ENCODE measurements at regions not wholly inside any gene's neighbourhood (a gene's known extent, or its start where the extent isn't known, plus 50 kb on each side); places are given as distances from the start of the nearest gene placed in this dataset.

DNA sequence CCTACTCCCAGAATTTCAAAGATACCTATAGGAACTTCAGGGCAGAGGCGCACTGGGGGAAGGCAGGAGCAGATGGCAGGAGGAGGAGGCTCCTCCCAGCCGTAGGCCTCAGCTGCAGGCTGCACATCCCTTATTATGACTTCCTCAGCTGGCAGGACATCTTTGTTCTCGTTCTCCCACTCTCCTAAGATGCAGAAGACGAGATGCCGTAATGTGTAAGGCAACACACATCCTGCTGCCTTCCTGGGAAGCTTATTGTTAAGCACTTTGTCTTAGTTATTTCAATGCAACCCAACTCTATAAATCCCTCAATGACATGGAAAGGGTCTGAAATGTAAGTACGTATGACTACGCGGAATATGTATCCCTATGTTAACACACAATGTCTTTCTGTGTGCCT, 599.8 kb upstream of the MGMT start:
- DNase-seq: no peak

DNA sequence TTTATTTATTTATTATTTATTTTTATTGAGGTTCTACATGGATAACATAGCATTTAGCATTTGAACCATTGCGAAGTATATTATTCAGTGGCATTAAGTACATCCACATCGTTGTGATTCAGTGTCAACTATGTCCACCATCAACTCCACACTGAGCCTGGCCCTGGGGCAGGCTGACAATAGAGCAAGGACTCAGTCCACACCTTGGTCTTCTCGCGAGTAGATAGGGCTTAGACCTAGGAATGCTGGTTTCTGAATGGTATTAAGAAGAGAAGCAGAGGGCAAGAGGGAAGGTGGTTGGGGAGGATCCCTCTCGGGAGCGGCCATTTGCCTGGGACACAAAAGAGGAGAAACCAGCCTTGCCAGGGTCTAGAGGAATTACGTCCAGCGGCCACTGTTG, 599.2 kb upstream of the MGMT start:
- no peak for DNase-seq

- no peak for DNase-seq
Measured at GRCh38 chr10:128868481-128868880, 598.6 kb upstream of the MGMT start.

- no peak for DNase-seq
Measured at GRCh38 chr10:128869101-128869749, 597.8 kb upstream of the MGMT start.

- DNase-seq: no peak
Measured at GRCh38 chr10:128870830-128871597, 596.0 kb upstream of the MGMT start.

DNA sequence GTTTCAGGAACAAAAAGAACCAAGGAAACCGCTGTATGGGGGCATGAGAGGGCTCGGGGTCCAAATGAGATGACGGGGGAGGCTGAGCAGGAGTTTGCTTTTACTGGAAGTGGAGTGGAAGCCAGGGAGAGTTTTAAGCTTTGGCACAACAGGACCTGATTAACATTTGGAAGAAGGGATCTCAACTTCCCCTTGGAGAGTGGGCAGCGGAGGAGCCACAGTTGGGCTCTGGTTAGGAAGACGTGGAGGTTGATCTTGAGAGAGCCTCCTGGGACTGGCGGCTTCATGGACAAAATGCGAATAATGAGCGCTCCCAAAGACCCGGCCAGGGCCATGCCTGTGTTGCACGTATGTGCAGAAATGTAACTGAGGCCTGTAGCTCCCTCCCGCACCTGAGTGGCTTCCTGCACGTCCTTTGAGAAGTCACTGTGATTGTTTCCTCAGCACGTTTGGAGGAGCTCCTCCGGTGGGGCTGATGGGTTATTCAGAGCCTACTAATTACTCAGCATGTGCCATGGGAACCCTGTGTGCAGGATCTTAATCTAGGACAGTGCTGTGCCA, 595.3 kb upstream of the MGMT start:
- no peak for DNase-seq

GRCh38 chr10:128873411-128874054, 593.5 kb upstream of the MGMT start:
- DNase-seq: no peak

GRCh38 chr10:128874331-128874730, 592.7 kb upstream of the MGMT start:
- no peak for DNase-seq

GRCh38 chr10:128875030-128875744, 591.9 kb upstream of the MGMT start:
- DNase-seq: no peak

DNA sequence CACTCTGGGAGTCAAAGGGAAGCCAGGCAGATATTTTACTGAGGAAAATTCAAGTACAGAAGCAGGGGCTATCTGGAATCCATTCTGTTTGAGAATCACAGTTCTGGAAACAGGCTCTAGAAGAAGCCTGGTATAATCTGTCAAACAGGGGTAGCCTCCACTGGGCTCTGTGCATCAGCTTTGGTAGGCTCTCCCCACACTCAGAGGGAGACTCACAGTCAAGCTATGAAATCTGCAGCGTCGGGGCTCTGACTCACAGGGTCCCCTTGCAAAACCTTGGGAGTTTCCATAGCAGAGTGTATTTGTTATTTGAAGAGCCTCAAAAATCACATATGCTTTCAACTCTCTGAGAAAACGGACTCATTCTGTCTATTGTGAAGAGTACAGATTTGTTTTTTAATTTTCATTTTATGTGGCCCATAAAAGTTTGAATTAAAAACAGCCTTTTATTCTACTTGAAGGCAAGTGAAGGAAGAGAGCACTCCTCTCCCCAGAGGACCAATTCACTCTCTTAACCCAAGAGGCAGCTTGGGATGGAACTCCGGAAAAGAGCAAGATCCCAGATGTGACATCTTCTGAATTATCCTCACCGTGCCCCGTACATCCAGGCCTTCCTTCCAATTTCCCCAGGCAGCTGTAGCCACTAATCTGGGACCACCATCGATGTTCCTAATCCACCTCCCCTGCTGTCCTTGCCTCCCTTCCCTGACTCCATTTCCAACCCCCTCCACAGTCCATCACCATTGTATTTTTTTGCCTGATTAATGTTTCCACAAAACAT, 590.9 kb upstream of the MGMT start:
- DNase-seq: no peak

- no peak for DNase-seq
Measured at GRCh38 chr10:128877141-128877540, 589.9 kb upstream of the MGMT start.

DNA sequence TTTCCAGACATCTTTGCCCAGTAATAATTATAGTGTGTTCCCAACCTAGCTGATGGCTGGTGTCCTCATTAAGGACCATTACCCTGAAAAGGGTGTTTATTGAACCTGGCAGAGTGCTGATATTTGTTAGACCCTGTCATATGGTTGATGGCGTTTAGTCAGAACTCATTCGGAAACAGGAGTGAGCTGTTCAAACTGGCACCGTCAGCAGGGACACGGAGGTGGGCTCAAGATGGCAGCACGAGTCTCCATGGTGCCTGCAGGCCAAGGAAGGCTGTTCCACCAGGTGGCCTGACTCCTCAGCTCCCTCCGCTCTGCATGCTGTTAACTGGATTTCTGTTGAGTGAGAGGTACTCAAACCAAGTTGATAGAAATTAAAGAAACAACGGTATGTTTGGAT, 589.1 kb upstream of the MGMT start:
- no peak for DNase-seq

- no peak for DNase-seq
Measured at GRCh38 chr10:128879030-128879429, 588.0 kb upstream of the MGMT start.

- no peak for DNase-seq
Measured at GRCh38 chr10:128879441-128880140, 587.5 kb upstream of the MGMT start.

GRCh38 chr10:128880159-128880725, 586.8 kb upstream of the MGMT start:
- no peak for DNase-seq

DNA sequence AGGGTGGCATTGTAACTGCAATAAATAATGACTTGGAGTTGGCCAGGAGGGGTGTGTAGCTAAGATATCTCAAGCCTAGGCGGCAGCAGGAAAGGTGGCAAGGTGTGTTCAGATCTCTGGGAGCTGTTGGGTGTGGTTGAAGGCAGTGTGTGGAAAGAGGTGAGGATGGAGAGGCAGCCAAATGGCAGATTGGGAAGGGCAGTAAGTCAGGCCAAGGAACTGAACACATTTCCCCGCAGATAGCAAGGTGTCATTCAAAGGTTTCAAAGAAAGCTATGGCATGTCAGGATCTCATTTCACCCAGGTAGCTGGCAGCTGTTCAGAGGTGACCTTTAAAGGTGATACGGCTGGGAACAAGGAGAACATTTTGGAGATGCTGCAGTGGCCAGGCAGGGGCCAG, 586.0 kb upstream of the MGMT start:
- DNase-seq: no peak

DNA sequence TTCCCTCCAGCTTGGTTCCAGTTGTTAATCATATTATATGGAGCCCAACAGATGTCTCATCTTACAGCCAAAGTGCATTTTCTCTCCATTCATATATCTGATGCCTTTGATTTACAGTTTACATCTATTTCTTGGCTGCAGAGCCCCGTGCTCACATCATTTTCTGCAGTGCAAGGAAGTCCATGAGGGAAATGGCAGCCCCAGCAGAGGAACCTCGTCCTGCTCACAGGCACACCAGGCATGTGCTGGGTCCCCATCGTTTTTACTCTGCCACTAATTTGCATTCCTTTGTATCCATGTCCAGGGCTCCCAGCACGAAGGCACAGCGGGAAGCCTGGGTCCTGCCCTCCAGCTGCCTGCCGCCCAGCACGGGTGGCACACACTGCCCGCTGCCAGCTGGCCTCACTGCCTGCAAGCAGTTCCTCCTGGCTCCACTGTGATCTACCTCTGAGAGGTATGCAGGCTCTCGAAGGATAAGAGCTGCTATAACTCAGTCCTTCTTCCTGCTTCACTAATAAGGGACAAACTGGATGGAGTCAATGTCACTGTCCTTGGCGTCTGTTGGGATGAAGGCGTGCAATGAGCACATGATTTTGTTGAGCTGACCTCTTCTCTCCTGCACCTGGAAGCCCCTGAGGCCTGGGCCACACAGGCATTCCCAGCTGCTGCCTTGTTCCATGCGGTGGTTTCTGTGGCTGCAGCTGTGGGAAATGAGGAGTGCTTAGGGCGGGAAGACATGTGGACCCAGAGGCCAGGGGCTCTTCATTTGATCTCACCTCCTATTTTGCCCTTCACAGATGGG, 583.6 kb upstream of the MGMT start:
- no peak for DNase-seq

DNA sequence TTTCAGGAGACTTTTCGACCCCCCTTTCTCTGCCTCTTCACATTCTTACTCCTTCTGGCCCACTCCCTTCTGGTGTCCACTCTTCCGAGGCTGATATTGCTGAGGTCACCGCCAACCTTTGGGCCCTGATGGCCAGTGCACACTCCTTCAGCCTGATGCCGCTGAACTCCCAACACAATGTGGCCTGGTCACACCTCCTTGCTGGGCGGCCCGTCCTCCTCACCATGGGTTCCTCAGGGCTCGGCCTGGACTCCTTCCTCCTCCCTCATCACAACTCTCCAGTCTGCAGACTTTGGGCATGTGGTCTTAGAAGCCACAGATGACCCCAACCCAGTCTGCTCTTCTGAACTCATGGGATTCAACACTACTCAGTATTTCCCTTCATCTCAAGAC, 583.0 kb upstream of the MGMT start:
- no peak for DNase-seq

GRCh38 chr10:128884496-128885072, 582.5 kb upstream of the MGMT start:
- DNase-seq: no peak

Measured in activated CD4-positive, alpha-beta T cell treated with anti-CD3 and anti-CD28 coated beads, Interleukin-2, Interleukin-6, amounts not matched to agents 100 ng/mL and 50 ng/mL, durations not matched to agents 16 hours and 8 hours (primary cell).